ENCODE measurements at regions not wholly inside any gene's neighbourhood (a gene's known extent, or its start where the extent isn't known, plus 50 kb on each side); places are given as distances from the start of the nearest gene placed in this dataset.

DNA sequence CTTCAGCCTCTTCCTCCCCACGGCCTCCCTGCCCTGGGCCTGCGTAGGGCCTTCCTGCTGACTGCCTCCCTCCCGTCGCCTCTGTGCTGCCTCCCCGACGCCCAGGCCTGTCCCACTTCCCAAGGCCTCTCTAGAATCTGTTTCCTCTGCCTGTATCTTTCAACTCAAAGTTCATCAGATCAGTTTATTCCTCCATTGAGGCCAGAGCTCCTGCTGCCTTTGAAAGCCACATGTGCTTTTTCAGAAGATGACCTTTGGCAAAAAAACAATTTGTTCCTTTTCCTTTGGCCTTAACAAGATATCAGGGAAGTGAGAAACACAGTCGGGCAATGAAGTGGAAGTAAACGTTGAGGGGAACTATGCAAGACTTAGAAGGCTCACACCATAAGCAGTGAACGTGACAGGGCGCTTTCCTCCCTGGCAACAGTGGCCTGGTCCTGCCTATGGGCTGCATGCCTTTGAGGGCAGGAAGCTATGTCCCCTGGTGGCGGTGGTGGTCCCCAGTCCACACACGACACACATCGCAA is 85.9 kb downstream of the PSMG1 start:
- no peak overlapping the region for H3K4me3 ChIP-seq
- H3K36me3 ChIP-seq = no peaks in the 10 kb centered on the region
- intact Hi-C loops (cut with DNase I; ENCODE audit: low total_unique reads) = no loop called here
- no peaks in the 10 kb centered on the region for H3K4me1 ChIP-seq
- no peak overlapping the region for H3K27ac ChIP-seq
- TF ChIP-seq, protein P1, sequence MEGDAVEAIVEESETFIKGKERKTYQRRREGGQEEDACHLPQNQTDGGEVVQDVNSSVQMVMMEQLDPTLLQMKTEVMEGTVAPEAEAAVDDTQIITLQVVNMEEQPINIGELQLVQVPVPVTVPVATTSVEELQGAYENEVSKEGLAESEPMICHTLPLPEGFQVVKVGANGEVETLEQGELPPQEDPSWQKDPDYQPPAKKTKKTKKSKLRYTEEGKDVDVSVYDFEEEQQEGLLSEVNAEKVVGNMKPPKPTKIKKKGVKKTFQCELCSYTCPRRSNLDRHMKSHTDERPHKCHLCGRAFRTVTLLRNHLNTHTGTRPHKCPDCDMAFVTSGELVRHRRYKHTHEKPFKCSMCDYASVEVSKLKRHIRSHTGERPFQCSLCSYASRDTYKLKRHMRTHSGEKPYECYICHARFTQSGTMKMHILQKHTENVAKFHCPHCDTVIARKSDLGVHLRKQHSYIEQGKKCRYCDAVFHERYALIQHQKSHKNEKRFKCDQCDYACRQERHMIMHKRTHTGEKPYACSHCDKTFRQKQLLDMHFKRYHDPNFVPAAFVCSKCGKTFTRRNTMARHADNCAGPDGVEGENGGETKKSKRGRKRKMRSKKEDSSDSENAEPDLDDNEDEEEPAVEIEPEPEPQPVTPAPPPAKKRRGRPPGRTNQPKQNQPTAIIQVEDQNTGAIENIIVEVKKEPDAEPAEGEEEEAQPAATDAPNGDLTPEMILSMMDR (IDR thresholded peaks at IDR 0.05) = no peak
- TF ChIP-seq POLR2A (IDR thresholded peaks at IDR 0.05) = no peak
- H3K9me3 ChIP-seq = no peaks in the 10 kb centered on the region
- H3K27me3 ChIP-seq = no peaks in the 10 kb centered on the region
- DNase-seq = no peak

DNA sequence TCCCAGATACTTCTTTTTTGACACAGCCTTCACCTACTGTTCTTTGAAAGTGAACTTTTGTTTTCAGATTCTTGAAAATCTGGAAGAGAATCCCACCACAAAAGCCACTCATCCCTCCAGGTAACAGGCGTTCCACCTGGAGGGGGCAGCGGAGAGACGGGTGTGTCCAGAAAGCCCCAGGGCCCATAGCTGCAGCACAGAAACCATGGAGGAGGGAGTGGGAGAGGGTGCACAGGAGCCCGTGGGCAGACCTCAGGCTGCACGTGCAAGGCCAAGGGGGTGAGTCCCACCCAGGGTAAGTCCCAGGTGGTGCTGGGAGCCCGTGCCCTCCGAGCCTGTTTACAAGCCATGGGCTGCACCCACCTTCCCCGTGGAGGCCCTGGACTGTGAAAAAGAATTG is 86.5 kb downstream of the PSMG1 start:
- intact Hi-C loops (cut with DNase I; ENCODE audit: low total_unique reads) = no loop called here
- Histone ChIP-seq H3K27me3 (no peaks in the 10 kb centered on the region), H3K27ac (peak overlapping the region in 1 of 2 donors; percentile 23), H3K36me3 (no peaks in the 10 kb centered on the region), H3K4me3 (no peak overlapping the region), H3K9me3 (no peaks in the 10 kb centered on the region), H3K4me1 (no peaks in the 10 kb centered on the region)
- DNase-seq = no peak
- TF ChIP-seq, protein P1 (IDR thresholded peaks at IDR 0.05) = no peak
- TF ChIP-seq POLR2A (IDR thresholded peaks at IDR 0.05) = no peak

DNA sequence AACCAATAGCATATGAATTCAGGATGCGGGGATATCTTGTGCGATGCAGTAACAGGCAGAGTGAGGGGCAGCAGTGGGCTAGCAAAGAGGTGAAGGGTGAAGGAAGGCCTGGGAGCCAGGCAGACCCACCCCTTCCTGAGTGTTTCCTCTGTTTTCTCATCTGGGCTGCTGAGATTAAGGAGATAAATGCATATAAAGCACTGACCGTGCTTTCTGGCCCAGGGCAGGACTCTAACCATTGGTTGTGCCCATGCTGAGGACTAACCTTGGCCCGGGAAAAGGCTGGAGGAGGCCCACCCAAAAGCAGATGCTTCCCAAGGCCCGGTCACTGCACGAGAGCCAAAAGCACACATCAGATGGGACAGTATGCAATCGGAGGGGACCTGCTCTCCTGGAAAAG is 87.6 kb downstream of the PSMG1 start:
- Histone ChIP-seq H3K4me3 (no peak overlapping the region), H3K36me3 (no peaks in the 10 kb centered on the region), H3K27ac (peak overlapping the region in 1 of 2 donors; percentile 14), H3K27me3 (no peaks in the 10 kb centered on the region), H3K4me1 (no peaks in the 10 kb centered on the region), H3K9me3 (no peaks in the 10 kb centered on the region)
- DNase-seq = no peak
- TF ChIP-seq, protein P1 (IDR thresholded peaks at IDR 0.05) = no peak
- TF ChIP-seq POLR2A (IDR thresholded peaks at IDR 0.05) = no peak
- intact Hi-C loops (cut with DNase I; ENCODE audit: low total_unique reads) = no loop called here

DNA sequence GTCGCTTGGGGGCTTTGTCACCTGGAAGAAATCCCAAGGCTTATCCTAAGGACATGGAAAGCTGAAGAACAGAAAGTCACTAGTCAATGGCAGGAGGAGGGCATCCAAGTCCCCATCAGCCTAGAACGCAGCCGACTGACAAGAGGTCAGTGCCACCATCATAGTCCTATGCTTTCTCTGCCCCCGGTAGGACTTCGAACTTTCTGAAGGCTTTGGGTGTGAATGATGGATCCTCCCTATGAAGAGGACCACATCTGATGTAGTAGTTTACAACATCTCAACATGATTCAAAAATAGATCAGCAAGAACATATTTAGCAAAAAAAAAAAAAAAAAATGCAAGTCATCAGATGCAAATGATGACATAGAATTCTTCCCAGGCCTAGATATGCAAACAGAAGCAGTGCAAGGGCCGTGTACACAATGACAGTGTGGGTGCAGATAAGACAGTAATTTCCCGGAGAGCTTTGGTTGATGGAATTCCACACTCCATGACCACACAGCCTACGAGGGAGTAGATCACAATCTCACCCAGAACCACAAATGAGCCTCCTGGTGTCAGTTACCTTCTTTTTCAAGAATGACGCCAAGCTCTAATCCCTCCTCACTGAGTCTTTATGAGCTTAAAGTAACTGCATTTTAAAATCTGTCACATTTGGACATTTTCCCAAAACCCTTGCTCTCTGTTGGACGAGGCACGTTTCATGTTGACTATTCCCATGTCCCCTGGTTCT is 88.2 kb downstream of the PSMG1 start:
- Histone ChIP-seq H3K9me3 (no peaks in the 10 kb centered on the region), H3K27ac (peak overlapping the region in 1 of 2 donors; percentile 14), H3K4me3 (no peak overlapping the region)

More for the DNA sequence above, 88.2 kb downstream of the PSMG1 start:
- Histone ChIP-seq H3K27me3 (no peaks in the 10 kb centered on the region), H3K4me1 (no peaks in the 10 kb centered on the region), H3K36me3 (no peaks in the 10 kb centered on the region)
- intact Hi-C loops (cut with DNase I; ENCODE audit: low total_unique reads) = no loop called here
- no peak for TF ChIP-seq POLR2A (IDR thresholded peaks at IDR 0.05)
- TF ChIP-seq, protein P1 (IDR thresholded peaks at IDR 0.05) = no peak
- DNase-seq = no peak
